HG02870 (cell line): ENCODE measurements at regions not wholly inside any gene's neighbourhood (a gene's known extent, or its start where the extent isn't known, plus 50 kb on each side); places are given as distances from the start of the nearest gene placed in this dataset.
"Not testable (repeated sequence)": the region's sequence is repeated elsewhere in the genome, so short reads cannot be mapped to it uniquely, and the experiment has no call there.

Experiments
- ATAC-seq: cut with Tn5 transposase; IDR thresholded peaks from one replicate; pipeline ENCODE4 v1.9.1; 2021; ENCODE audit warnings: mild to moderate bottlenecking, moderate library complexity; ENCODE audit not compliant: unreplicated experiment

GRCh38 chr3:635393-635792 lies 438.8 kb downstream of the CHL1 start:
- ATAC-seq = no peak

- ATAC-seq = no peak
Measured at GRCh38 chr3:643376-643775, 446.8 kb downstream of the CHL1 start.

- ATAC-seq = no peak
Measured at GRCh38 chr3:655824-656223, 437.0 kb upstream of the CNTN6 start.

GRCh38 chr3:661356-661755 lies 431.5 kb upstream of the CNTN6 start:
- ATAC-seq = no peak

- ATAC-seq = no peak
Measured at GRCh38 chr3:674116-674515, 418.7 kb upstream of the CNTN6 start.

- no peak for ATAC-seq
Measured at GRCh38 chr3:675846-676245, 417.0 kb upstream of the CNTN6 start.

GRCh38 chr3:683770-684169 lies 409.1 kb upstream of the CNTN6 start:
- no peak for ATAC-seq

- no peak for ATAC-seq
Measured at GRCh38 chr3:690770-691169, 402.1 kb upstream of the CNTN6 start.

- ATAC-seq = no peak
Measured at GRCh38 chr3:700514-700913, 392.3 kb upstream of the CNTN6 start.

- ATAC-seq = no peak
Measured at GRCh38 chr3:707041-707440, 385.8 kb upstream of the CNTN6 start.

GRCh38 chr3:713006-713621 lies 379.7 kb upstream of the CNTN6 start:
- ATAC-seq = no peak

GRCh38 chr3:713947-714620 lies 378.7 kb upstream of the CNTN6 start:
- no peak for ATAC-seq

- ATAC-seq = no peak
Measured at GRCh38 chr3:721086-721485, 371.7 kb upstream of the CNTN6 start.

- ATAC-seq = no peak
Measured at GRCh38 chr3:732326-732928, 360.4 kb upstream of the CNTN6 start.

- ATAC-seq = no peak
Measured at GRCh38 chr3:733313-733712, 359.5 kb upstream of the CNTN6 start.

GRCh38 chr3:757711-758110 lies 335.1 kb upstream of the CNTN6 start:
- no peak for ATAC-seq

GRCh38 chr3:759106-759505 lies 333.7 kb upstream of the CNTN6 start:
- no peak for ATAC-seq

GRCh38 chr3:773433-773832 lies 319.4 kb upstream of the CNTN6 start:
- ATAC-seq = not testable (repeated sequence)

GRCh38 chr3:775178-775880 lies 317.5 kb upstream of the CNTN6 start:
- no peak for ATAC-seq

- no peak for ATAC-seq
Measured at GRCh38 chr3:780505-780904, 312.3 kb upstream of the CNTN6 start.

- no peak for ATAC-seq
Measured at GRCh38 chr3:791442-791841, 301.4 kb upstream of the CNTN6 start.

- no peak for ATAC-seq
Measured at GRCh38 chr3:792630-793029, 300.2 kb upstream of the CNTN6 start.
